Neural crest cell (in vitro differentiated cells): ENCODE measurements at regions not wholly inside any gene's neighbourhood (a gene's known extent, or its start where the extent isn't known, plus 50 kb on each side); places are given as distances from the start of the nearest gene placed in this dataset.

Experiments used
- DNase-seq: peaks from one replicate; pipeline ENCODE4 v3.0.0; 2021; ENCODE audit warnings: low read depth, mixed read lengths, low spot score
- H3K27ac Mint-ChIP-seq: one replicate; pipeline ENCODE4 v1.8.0; 2021; ENCODE audit warnings: mild to moderate bottlenecking, mixed read lengths; ENCODE audit not compliant: unreplicated experiment
- H3K27me3 Mint-ChIP-seq: 2 replicates; pipeline ENCODE4 v1.8.0; 2021; ENCODE audit warnings: low read depth, mild to moderate bottlenecking, mixed read lengths
- H3K36me3 Mint-ChIP-seq: 2 replicates; pipeline ENCODE4 v1.8.0; 2021; ENCODE audit warnings: low read depth, mild to moderate bottlenecking, mixed read lengths
- H3K4me1 Mint-ChIP-seq: 2 replicates; pipeline ENCODE4 v1.8.0; 2021; ENCODE audit warnings: mixed read lengths
- H3K4me3 Mint-ChIP-seq: one replicate; pipeline ENCODE4 v1.8.0; 2021; ENCODE audit warnings: mild to moderate bottlenecking, mixed read lengths
- H3K9me3 Mint-ChIP-seq: 2 replicates; pipeline ENCODE4 v1.8.0; 2021; ENCODE audit warnings: mixed read lengths
- TF ChIP-seq, protein P1 (sequence below): fragments of 200-600 bp; sonication (generic); conservative IDR thresholded peaks from 2 replicates; pipeline ENCODE4 v1.5.0; 2021; ENCODE audit warnings: antibody characterized with exemption, mild to moderate bottlenecking

DNA sequence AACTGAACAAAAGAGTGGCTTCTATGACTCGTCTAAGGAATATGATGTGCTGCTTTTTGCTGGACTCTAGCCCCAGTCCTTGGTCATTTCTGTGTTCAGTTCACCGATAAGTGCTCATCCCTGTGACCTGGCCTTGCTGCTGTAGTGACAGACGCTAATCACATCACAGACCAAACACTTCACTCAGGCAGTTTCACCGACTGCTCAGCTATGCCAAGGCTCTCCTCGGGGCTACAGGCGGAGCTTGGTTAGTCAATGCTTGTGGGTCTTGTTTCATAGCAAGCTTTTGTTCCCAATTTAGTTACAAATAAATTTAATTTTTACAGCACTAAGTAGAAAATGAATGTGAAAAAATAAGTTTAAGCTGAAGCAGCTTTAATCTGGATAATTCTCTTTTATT is 190.8 kb upstream of the PRKCQ start:
- TF ChIP-seq, protein P1, sequence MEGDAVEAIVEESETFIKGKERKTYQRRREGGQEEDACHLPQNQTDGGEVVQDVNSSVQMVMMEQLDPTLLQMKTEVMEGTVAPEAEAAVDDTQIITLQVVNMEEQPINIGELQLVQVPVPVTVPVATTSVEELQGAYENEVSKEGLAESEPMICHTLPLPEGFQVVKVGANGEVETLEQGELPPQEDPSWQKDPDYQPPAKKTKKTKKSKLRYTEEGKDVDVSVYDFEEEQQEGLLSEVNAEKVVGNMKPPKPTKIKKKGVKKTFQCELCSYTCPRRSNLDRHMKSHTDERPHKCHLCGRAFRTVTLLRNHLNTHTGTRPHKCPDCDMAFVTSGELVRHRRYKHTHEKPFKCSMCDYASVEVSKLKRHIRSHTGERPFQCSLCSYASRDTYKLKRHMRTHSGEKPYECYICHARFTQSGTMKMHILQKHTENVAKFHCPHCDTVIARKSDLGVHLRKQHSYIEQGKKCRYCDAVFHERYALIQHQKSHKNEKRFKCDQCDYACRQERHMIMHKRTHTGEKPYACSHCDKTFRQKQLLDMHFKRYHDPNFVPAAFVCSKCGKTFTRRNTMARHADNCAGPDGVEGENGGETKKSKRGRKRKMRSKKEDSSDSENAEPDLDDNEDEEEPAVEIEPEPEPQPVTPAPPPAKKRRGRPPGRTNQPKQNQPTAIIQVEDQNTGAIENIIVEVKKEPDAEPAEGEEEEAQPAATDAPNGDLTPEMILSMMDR, result no peak
- H3K4me1 Mint-ChIP-seq, result no peaks in the 10 kb centered on the region
- DNase-seq, result no peak
- no peaks in the 10 kb centered on the region for H3K36me3 Mint-ChIP-seq
- H3K4me3 Mint-ChIP-seq, result no peak overlapping the region
- no peak overlapping the region for H3K27ac Mint-ChIP-seq
- H3K9me3 Mint-ChIP-seq, result no peaks in the 10 kb centered on the region
- H3K27me3 Mint-ChIP-seq, result peaks cover 3% of the 10 kb centered on the region

DNA sequence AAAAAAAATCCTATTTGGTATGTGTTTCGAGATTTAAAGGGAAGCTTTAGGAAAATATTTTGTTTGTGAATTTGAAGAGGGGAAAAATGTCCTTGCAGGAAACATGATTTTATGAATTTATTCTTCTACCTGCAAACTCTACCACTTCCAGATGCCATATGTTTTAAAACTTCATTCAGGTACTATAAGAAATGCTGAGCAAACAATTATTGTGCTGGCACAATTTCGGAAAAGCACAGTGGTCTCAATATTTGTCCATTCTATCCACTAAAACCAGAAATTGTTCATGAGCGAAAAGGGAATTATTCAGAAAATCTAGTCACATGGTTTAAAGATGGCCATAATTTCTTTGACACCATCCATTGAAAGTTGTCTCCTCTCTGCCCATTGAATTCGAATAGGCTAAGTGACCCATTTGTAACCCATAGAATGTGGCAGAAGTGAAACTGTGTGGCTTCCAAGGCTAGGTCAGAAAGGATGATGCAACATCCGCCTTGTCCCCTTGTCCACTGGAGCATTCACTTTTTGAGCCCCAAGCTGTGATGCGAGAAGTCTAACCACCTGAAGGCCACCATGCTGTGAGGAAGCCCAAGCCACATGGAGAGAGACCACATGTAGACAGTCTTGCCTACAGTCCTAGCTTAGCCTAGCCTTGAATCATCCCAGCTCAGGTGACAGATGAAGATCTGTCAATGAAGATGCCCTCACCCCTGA is 189.8 kb upstream of the PRKCQ start:
- Mint-ChIP-seq H3K4me1 (no peaks in the 10 kb centered on the region), H3K27ac (no peak overlapping the region), H3K36me3 (no peaks in the 10 kb centered on the region), H3K27me3 (peaks cover under 1% of the 10 kb centered on the region), H3K9me3 (no peaks in the 10 kb centered on the region), H3K4me3 (no peak overlapping the region)
- TF ChIP-seq, protein P1, result no peak
- DNase-seq, result no peak

DNA sequence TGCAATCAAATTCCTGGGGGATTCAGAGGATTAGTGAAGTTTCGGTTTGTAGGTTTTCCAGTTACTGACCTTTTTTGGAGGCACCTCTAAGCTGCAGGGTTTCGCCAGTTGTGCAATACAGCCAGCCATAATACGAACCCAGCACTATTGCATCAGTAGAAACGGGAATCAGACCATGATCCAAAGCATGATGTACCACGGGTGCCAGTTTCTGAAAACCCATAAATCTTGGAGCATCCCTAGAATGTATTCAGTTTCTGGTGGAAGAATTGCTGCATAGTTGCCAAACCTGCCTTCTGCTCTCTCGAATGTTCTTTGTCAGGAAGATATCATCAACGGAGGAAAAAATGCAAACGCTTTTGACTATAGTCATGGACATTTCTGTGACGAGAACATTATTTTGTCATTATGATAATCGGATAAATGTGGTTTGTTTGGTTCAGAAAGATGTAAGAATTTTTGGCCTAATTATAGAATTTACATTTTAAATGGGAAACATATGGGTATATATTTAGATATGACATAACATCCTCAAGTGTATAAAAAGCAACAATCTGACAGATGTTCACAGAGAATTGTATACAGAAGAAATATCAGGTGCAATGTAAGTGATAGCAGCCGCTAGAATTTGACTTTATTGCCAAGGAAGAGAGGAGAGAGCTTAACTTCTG is 186.2 kb upstream of the PRKCQ start:
- no peaks in the 10 kb centered on the region for H3K36me3 Mint-ChIP-seq
- TF ChIP-seq, protein P1, result no peak
- no peak overlapping the region for H3K4me3 Mint-ChIP-seq
- peaks cover 3% of the 10 kb centered on the region for H3K27me3 Mint-ChIP-seq
- DNase-seq, result no peak
- H3K4me1 Mint-ChIP-seq, result peaks cover 5% of the 10 kb centered on the region
- H3K9me3 Mint-ChIP-seq, result peaks cover 3% of the 10 kb centered on the region
- no peak overlapping the region for H3K27ac Mint-ChIP-seq

DNA sequence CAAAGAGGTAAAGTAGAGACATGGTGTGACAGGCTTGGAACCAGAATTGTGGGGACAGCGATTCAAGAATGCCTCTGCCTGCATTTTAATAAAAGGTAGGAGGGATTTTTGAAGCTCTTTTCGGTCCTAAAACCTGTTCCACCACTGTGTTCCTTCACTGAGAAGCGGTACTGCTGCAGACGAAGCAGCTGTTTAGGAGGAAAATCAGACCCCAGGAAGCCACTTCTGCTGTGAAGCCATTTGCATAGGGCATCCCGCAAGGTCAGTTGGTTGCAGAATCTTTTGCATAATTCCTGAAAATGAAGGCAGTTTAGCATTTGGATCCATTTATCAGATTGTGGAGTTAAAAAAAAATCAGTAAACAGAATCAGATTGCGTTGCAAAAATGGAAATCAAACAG is 183.3 kb upstream of the PRKCQ start:
- DNase-seq, result no peak
- no peak overlapping the region for H3K27ac Mint-ChIP-seq
- H3K36me3 Mint-ChIP-seq, result peaks cover 3% of the 10 kb centered on the region
- peaks cover 5% of the 10 kb centered on the region for H3K4me1 Mint-ChIP-seq
- TF ChIP-seq, protein P1, result no peak
- peaks cover 7% of the 10 kb centered on the region for H3K9me3 Mint-ChIP-seq
- H3K4me3 Mint-ChIP-seq, result no peak overlapping the region
- H3K27me3 Mint-ChIP-seq, result peaks cover 7% of the 10 kb centered on the region

DNA sequence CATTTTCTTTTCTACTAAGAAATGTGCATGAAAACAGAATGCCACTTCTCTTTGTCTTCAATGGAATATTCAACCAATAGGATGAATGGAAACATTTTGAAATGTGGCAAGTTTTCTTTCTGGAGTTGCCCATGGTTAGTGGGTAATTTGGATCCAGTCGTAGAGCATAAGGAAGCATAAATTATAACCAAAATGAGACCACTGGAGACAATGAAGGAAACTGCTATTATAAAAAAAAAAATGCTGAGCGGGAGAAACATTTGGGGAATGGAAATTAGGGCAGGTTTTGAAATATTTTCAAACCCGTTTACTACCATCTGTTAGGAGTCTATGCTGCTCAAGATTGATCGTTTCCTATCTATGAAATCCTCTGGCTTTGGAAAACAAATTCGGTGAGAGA is 182.9 kb upstream of the PRKCQ start:
- H3K9me3 Mint-ChIP-seq, result peaks cover 7% of the 10 kb centered on the region
- H3K36me3 Mint-ChIP-seq, result peaks cover 3% of the 10 kb centered on the region
- H3K27ac Mint-ChIP-seq, result no peak overlapping the region
- H3K4me3 Mint-ChIP-seq, result no peak overlapping the region
- peaks cover 8% of the 10 kb centered on the region for H3K27me3 Mint-ChIP-seq
- peaks cover 5% of the 10 kb centered on the region for H3K4me1 Mint-ChIP-seq
- TF ChIP-seq, protein P1, result no peak
- no peak for DNase-seq
